Skeletal muscle tissue (tissue), 3 donors: ENCODE measurements at regions not wholly inside any gene's neighbourhood (a gene's known extent, or its start where the extent isn't known, plus 50 kb on each side); places are given as distances from the start of the nearest gene placed in this dataset.

Source experiments
- H3K27ac ChIP-seq: one replicate; pipeline ENCODE4 v1.7.0; 2013; ENCODE audit warnings: mild to moderate bottlenecking, low read depth, low read length, inconsistent platforms
- H3K27me3 ChIP-seq, 3 donors: one replicate each; pipeline ENCODE4 v1.7.0; 2013; ENCODE audit warnings: low read length in 3 of 3; ENCODE audit not compliant: control insufficient read depth in 3 of 3, insufficient read depth in 3 of 3
- H3K36me3 ChIP-seq, 3 donors: one replicate each; pipeline ENCODE4 v1.7.0; 2013; ENCODE audit warnings: low read length in 3 of 3; ENCODE audit not compliant: control insufficient read depth in 3 of 3, insufficient read depth in 3 of 3
- H3K4me1 ChIP-seq, 3 donors: one replicate each; pipeline ENCODE4 v1.7.0; 2013; ENCODE audit warnings: low read length in 3 of 3, mild to moderate bottlenecking in 3 of 3; ENCODE audit not compliant: control insufficient read depth in 3 of 3, insufficient read depth in 3 of 3
- H3K4me3 ChIP-seq, 3 donors: one replicate each; pipeline ENCODE4 v1.7.0; 2013; ENCODE audit warnings: low read length in 3 of 3
- H3K9ac ChIP-seq, 3 donors: one replicate each; pipeline ENCODE4 v1.7.0; 2013; ENCODE audit warnings: low read length in 3 of 3, mild to moderate bottlenecking in 3 of 3, moderate library complexity in 2 of 3, low read depth in 1 of 3
- H3K9me3 ChIP-seq, 3 donors: one replicate each; pipeline ENCODE4 v1.7.0; 2013; ENCODE audit warnings: low read length in 3 of 3; ENCODE audit not compliant: control insufficient read depth in 3 of 3
- donor health status: Osteomylitis.

DNA sequence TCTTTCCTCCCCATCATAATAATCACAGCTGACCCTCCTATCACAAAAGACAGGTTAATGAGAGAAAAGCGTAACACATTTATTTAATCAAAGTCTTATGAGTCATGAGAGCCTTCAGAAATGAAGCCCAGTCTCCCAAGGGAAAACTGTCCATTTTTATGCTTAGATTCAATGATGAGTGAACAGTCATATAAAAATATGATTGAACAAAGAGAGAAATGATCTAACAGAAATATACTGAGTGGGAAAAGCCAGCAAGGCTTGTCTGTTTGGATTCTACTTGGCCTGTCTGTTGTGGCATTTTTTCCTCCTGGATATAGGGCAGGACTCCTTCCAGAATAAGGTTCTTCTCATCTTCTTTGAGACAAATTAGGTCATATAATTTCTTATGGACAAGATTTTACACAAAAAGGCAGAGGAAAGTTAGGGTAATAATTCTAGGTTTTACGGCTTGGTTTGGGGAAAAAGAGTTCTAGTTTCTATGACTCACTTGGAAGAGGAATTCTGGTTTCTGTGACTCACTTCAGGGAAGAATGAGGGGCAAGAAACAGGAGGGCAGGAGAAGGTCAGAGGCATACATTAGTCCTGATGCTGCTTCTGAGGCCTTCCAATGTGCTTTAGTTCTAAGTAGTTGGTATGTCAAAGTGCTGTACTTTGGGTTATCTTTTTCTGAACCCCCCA, 534.2 kb downstream of the ZIC1 start:
- H3K9ac ChIP-seq, result no peak overlapping the region

DNA sequence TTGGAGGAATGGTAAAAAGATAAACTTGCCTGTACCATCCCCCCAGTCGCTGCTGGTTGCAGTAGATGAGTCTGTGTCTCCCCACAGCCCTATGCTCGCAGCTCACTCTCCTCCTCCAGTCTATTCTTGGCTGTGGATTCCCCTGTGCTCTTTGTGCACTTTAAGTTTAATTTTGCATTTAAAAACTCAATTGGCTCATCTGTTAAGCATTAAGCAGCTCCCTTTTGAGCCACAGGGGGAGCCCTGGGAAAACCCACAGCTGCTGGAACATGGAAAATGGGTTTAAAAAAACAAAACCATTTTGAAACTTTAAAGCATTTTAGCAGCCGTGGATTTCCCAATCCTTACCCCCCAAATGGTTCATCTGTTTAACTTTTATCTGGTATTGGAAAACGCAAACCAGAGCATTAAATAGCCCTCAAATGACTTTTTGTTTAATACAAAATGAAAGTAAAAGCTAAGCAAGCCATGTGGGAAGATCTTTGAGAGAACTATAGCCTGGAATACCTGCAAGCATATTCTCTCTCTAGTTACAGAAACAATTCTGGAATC, 536.9 kb downstream of the ZIC1 start:
- Histone ChIP-seq H3K27ac (peak overlapping the region; percentile 4), H3K9me3 (no peaks in the 10 kb centered on the region), H3K27me3 (no peaks in the 10 kb centered on the region), H3K9ac (peak overlapping the region; percentile 51 to 63 (median 55)), H3K4me3 (peak overlapping the region; percentile 56 to 73 (median 64)), H3K36me3 (no peaks in the 10 kb centered on the region), H3K4me1 (no peaks in the 10 kb centered on the region)

More for the DNA sequence above, 534.2 kb downstream of the ZIC1 start:
- Histone ChIP-seq H3K36me3 (no peaks in the 10 kb centered on the region), H3K27me3 (no peaks in the 10 kb centered on the region), H3K27ac (peak overlapping the region; percentile 52), H3K4me3 (no peak overlapping the region), H3K4me1 (no peaks in the 10 kb centered on the region), H3K9me3 (no peaks in the 10 kb centered on the region)

GRCh38 chr3:147956615-147957014, 547.5 kb downstream of the ZIC1 start:
- Histone ChIP-seq H3K4me1 (no peaks in the 10 kb centered on the region), H3K9me3 (peaks cover 0 to 3% (median 0%) of the 10 kb centered on the region in 3 donors), H3K27ac (no peak overlapping the region), H3K27me3 (no peaks in the 10 kb centered on the region), H3K4me3 (no peak overlapping the region), H3K9ac (no peak overlapping the region), H3K36me3 (no peaks in the 10 kb centered on the region)

DNA sequence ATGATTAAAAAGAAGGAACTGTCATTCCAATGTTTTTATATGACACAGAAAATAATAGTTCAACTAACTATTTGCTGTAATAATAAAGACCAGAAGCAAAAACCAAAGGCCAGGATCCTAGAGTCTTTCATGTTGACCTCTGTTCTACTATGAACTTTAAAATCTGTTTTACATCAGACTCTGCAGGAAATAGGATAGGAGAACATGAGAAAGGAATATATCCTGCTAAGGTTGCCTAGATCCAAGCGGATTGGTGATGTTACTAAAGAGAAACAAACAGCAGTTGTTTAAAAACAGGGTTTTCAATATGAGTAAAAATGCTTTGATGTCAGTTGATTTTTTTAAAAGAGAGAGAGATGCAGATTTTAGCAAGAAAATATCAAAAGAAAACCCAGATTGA, 549.6 kb downstream of the ZIC1 start:
- Histone ChIP-seq H3K36me3 (no peaks in the 10 kb centered on the region), H3K4me1 (no peaks in the 10 kb centered on the region), H3K27ac (no peak overlapping the region), H3K27me3 (no peaks in the 10 kb centered on the region), H3K9ac (no peak overlapping the region), H3K4me3 (no peak overlapping the region), H3K9me3 (peaks cover 0 to 3% (median 0%) of the 10 kb centered on the region in 3 donors)

DNA sequence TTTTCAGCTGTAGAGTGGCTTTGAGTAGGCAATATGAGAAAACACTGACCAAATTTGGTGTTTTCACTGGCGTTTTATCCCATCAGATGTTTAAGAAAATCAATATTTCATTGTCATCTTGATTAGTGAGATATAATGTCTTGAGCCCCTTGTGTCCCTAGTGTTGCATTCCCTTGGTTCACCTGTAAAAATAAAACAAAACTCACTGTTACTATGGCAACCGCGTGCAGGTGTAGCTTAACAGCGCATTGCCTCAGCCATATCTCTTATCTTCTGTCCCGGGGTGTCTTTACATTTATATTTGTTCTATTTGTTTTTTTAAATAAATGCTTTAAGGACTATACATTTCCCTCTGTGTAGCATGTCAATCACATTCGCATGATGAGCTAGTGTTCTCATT, 551.6 kb downstream of the ZIC1 start:
- Histone ChIP-seq H3K27me3 (no peaks in the 10 kb centered on the region), H3K27ac (no peak overlapping the region), H3K4me3 (no peak overlapping the region), H3K36me3 (no peaks in the 10 kb centered on the region), H3K4me1 (no peaks in the 10 kb centered on the region), H3K9ac (no peak overlapping the region), H3K9me3 (no peaks in the 10 kb centered on the region)

DNA sequence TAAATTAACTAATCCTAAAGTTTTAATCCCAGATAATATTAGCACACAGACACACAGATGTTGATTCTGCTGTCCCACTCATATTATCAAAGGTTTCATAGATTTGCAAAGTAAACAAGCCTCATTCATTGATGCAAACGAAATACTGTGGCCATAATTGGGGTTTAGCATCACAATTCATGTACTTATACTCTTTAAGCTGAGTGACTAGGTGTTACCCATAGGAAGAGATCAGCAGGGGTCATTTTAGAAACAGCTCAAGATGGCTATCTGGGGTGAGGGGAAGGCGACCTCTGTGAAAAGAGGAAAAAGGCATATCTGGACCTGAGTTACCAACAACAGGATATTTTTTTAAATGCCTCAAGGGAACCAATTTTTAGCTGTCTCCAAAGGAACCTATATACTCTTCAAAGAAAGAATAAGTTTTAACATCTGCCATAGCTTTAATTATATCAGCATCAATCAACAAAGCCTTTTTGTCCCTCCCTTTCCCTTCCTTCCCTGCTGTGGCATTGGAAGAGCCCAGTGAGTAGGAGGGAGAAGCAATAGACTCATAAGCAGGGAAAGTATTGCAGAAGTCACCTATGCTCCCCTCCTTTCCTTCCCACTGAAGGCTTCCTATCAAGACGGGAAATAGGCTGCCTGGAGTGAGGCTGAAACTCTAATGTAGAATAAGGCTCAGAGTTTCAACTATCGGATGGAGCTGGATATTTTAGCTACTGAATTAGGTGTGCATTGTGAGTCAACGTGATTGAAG, 553.4 kb downstream of the ZIC1 start:
- Histone ChIP-seq H3K9ac (no peak overlapping the region), H3K4me3 (no peak overlapping the region), H3K9me3 (no peaks in the 10 kb centered on the region), H3K4me1 (no peaks in the 10 kb centered on the region), H3K36me3 (no peaks in the 10 kb centered on the region), H3K27me3 (no peaks in the 10 kb centered on the region), H3K27ac (no peak overlapping the region)

GRCh38 chr3:147963711-147964110, 554.5 kb downstream of the ZIC1 start:
- Histone ChIP-seq H3K36me3 (no peaks in the 10 kb centered on the region), H3K27ac (no peak overlapping the region), H3K4me3 (no peak overlapping the region), H3K4me1 (no peaks in the 10 kb centered on the region), H3K27me3 (no peaks in the 10 kb centered on the region), H3K9me3 (no peaks in the 10 kb centered on the region), H3K9ac (no peak overlapping the region)

DNA sequence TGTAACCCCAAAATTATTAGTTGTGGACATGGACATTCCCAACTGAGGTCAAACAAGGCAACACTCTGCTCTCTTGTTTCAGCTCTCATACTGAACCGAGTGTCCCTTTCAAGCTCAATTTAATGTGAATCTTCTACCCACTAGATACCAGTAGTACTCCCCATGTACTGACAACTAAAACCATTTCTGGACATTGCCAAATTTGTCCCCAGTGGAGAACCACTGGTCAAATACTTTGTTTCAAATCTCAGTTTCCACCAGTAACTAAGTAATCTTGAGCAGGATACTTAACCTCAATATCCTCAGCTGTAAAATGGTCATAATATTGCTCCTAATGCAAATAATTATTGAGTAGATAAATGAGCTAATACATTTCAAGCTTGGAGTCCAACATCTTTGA, 566.0 kb downstream of the ZIC1 start:
- no peak overlapping the region for H3K9ac ChIP-seq
- no peak overlapping the region for H3K27ac ChIP-seq
- no peaks in the 10 kb centered on the region for H3K27me3 ChIP-seq

GRCh38 chr3:147977001-147977400, 567.8 kb downstream of the ZIC1 start:
- Histone ChIP-seq H3K36me3 (no peaks in the 10 kb centered on the region), H3K9ac (no peak overlapping the region), H3K4me1 (no peaks in the 10 kb centered on the region)

More for the DNA sequence above, 566.0 kb downstream of the ZIC1 start:
- no peaks in the 10 kb centered on the region for H3K36me3 ChIP-seq
- no peaks in the 10 kb centered on the region for H3K4me1 ChIP-seq
- H3K4me3 ChIP-seq, result no peak overlapping the region
- no peaks in the 10 kb centered on the region for H3K9me3 ChIP-seq

DNA sequence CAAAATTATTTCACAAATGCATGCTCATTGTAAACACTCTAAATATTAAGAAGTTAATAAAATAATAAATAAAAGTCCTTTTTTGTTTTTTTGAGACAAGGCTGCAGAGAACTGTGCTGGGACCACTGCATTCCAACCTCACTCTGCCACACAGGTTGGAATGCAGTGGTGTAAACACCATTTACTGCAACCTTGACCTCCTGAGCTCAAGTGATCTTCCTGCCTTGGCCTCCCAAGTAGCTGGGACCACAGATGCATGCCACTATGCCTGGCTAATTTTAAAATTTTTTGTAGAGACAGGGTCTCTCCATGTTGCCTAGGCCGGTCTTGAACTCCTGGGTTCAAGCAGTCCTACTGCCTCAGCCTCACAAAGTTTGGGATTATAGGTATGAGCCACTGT, 578.4 kb downstream of the ZIC1 start:
- H3K9me3 ChIP-seq, result no peaks in the 10 kb centered on the region
- H3K36me3 ChIP-seq, result no peaks in the 10 kb centered on the region
- no peak overlapping the region for H3K4me3 ChIP-seq
- no peak overlapping the region for H3K9ac ChIP-seq
- H3K4me1 ChIP-seq, result no peaks in the 10 kb centered on the region
- no peak overlapping the region for H3K27ac ChIP-seq
- no peaks in the 10 kb centered on the region for H3K27me3 ChIP-seq

More at GRCh38 chr3:147977001-147977400, 567.8 kb downstream of the ZIC1 start:
- Histone ChIP-seq H3K9me3 (no peaks in the 10 kb centered on the region), H3K27ac (no peak overlapping the region), H3K4me3 (no peak overlapping the region), H3K27me3 (no peaks in the 10 kb centered on the region)
